ENCODE measurements at regions not wholly inside any gene's neighbourhood (a gene's known extent, or its start where the extent isn't known, plus 50 kb on each side); places are given as distances from the start of the nearest gene placed in this dataset.
"Not testable (repeated sequence)": the region's sequence is repeated elsewhere in the genome, so short reads cannot be mapped to it uniquely, and the experiment has no call there.

DNA sequence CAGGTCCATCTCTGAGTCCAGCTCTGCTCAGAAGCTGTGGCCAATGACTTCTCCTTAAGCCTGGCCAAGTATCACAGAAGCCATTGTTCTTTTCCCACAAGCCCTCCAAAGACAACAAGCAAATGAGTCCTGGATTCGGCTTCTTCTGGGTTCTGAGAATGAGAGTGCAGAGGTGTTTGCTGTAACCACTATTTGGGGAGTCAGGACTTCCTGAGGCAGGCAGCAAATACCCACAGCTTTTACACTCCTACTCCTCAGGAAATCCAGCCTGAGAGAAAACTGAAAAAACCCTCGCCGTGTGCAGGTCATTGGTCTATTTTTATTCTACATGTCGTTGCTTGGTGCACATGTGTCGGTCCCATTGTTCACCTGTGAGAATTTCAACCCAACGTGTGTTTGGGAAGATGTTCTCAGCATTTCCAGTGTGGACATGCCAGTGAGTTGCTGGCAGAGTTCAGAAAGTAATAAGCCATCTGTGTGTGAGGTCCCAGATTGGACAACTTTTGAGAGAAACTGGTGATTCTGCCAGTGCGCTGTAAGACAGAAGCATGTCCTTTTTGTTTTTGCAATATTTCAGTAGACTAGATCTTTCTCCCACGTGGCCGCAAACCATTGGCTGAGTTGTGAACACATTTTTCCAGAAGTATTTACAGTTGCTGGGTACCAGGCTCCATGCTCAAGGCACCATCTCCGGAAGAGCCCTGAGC lies 121.6 kb upstream of the LYZL2 start:
- Mint-ChIP-seq H3K36me3 (no peaks in the 10 kb centered on the region), H3K4me1 (peaks cover 16% of the 10 kb centered on the region), H3K27me3 (peaks cover 2% of the 10 kb centered on the region), H3K27ac (no peak overlapping the region), H3K9me3 (no peaks in the 10 kb centered on the region), H3K4me3 (peak overlapping the region; percentile 5)

DNA sequence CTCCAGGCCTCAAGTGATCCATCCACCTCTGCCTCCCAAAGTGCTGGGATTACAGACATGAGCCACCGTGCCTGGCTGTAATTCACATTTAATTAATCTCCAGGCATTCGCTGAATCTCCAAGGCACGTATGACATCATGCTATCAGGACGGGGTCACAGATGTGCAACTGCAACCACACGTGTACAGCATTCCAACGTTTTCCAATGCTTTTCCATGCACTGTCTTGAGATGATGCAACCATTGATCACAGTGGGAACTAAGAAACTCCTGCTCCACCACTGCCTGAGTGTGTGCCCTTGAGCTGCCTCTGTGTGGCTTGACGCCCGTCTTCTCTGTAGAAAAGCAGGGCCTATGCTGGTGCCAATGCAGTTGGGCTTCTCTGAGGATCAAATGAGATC lies 119.8 kb upstream of the LYZL2 start:
- Mint-ChIP-seq H3K9me3 (no peaks in the 10 kb centered on the region), H3K4me1 (peaks cover 16% of the 10 kb centered on the region), H3K27ac (no peak overlapping the region), H3K27me3 (peaks cover 2% of the 10 kb centered on the region), H3K36me3 (no peaks in the 10 kb centered on the region), H3K4me3 (no peak overlapping the region)

DNA sequence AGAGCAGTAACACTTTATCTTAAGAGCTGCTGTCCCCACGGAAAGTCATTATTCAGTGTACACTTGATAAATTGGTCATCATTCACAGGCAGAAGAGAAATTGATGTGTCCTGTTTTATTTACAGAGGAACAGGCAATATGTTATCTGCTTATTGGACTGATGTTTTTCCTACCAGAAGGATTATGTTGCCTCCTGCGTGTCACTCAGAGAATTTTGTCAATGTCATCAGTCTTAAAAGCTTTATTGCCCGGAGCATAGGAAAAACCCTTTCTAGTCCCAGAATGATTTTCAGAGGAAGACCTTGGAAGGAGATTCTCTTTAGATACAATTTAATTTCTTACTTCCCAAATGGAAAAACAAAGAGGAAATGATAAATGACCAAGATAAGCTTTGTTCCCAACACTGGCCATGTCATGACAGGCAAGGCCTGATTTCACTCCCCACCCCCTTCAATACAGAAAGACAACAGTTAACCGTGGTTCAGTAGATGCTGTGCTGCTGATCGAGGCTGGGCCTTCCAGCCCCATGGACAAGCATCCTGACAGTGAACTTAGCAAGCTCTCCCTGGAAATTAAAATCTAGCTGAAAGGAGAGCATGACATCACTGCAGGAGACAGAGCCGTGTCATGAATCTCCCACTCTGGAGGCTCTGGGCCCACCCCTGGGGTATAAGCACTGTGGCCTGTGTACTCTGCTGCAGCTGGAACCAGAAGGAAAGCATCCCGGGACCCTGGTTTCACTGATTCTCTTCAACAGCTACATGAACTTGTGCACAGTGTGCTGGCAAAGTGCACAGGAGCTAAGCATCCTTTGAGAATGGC lies 118.8 kb upstream of the LYZL2 start:
- Mint-ChIP-seq H3K4me3 (no peak overlapping the region), H3K9me3 (no peaks in the 10 kb centered on the region), H3K36me3 (no peaks in the 10 kb centered on the region), H3K27me3 (peaks cover 2% of the 10 kb centered on the region), H3K27ac (no peak overlapping the region), H3K4me1 (peaks cover 16% of the 10 kb centered on the region)

DNA sequence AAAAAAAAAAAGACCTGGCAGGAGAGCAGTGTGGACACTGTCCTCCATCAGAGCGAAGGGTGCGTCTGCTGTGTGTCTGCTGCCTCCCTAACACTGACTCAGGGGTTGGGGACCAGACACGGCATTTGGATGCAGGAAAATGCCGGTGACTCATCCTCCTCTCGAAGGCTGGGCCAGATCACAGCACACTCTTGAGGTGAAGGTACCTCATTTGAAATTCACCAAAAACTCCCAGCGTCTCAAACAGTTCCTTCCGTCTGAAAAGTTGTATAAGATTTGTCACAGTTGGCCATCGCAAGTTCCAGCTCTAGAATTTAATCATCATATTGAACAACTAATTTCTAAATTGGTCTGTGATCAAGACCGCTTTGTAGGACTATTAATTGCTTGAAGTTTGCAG lies 118.1 kb upstream of the LYZL2 start:
- Mint-ChIP-seq H3K4me3 (no peak overlapping the region), H3K4me1 (peaks cover 16% of the 10 kb centered on the region), H3K36me3 (no peaks in the 10 kb centered on the region), H3K9me3 (no peaks in the 10 kb centered on the region), H3K27ac (no peak overlapping the region), H3K27me3 (peaks cover 2% of the 10 kb centered on the region)

DNA sequence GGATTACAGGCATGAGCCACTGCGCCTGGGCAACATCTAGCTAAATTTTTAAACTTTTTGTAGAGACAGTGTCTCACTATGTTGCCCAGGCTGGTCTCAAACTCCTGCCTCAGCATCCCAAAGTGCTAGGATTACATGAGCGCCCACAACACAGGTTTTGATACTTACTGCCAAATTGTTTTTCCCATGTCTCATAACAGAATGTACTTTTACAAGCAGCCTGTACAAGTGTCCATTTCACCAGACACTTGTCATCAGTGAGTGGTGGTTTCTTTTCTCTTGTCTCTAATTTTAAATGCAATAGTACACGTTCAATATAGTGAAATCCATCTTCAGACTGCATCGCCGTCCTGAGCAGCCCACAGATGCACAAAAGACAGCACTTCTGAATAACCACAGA lies 116.4 kb upstream of the LYZL2 start:
- H3K27ac Mint-ChIP-seq = no peak overlapping the region
- H3K36me3 Mint-ChIP-seq = no peaks in the 10 kb centered on the region
- H3K4me3 Mint-ChIP-seq = no peak overlapping the region
- peaks cover 4% of the 10 kb centered on the region for H3K4me1 Mint-ChIP-seq
- no peaks in the 10 kb centered on the region for H3K27me3 Mint-ChIP-seq
- no peaks in the 10 kb centered on the region for H3K9me3 Mint-ChIP-seq

DNA sequence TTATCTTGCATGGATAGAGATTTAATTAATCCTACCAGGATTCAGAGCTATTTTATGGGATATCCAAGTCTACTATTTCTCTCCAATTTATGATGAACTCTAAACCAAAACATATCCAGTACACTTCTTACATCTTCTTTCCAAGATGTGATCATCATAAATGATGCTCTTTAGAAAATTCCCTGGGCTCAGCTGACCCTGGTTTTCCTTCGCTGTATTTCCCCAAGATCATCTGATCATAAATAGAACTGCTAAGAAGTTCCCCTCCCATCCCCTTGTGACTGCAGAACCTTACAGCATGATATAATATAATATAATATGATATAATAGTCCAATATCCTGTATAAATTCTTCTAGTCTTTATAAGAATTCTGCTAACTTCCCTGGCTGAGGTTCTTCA lies 114.6 kb upstream of the LYZL2 start:
- Mint-ChIP-seq H3K36me3 (no peaks in the 10 kb centered on the region), H3K9me3 (no peaks in the 10 kb centered on the region), H3K27me3 (no peaks in the 10 kb centered on the region), H3K27ac (no peak overlapping the region), H3K4me1 (no peaks in the 10 kb centered on the region), H3K4me3 (no peak overlapping the region)

DNA sequence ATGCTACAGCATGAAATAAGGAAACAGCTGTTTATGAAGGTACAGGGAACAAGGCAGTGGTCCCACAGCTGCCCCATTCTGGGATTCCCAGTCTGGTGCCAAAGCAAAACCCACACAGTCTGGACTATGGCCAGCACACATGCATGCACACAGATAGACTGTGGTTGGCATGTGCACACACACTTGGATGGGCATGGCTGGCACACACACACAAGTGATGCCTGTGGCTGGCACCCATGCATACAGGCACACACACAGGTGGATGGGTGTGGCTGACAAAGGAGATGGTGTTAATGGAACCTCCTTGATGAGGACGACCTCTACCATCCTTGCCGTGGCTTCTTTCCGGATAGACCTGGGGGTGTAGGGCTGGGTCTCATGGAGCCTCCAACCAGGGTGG lies 114.0 kb upstream of the LYZL2 start:
- Mint-ChIP-seq H3K36me3 (no peaks in the 10 kb centered on the region), H3K27me3 (no peaks in the 10 kb centered on the region), H3K4me3 (no peak overlapping the region), H3K4me1 (no peaks in the 10 kb centered on the region), H3K27ac (no peak overlapping the region), H3K9me3 (no peaks in the 10 kb centered on the region)

DNA sequence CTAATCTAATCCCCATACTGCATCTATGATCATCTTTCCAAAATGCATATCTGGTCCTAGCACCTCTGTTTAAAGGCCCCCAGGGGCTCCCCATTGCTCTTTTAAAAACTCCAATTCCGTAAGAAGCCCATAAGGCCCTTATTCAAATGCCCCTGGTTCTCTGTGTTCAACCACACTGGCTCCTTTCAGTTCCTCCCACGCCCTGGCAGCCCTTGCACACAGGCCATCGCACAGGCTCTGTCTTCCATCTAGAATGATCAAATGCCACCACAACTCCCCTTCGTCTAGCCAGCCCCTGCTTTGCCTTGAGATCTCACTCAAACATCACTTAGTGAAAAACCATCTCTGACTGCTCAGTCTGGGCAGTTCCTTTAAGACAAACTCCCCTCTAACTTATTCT lies 112.9 kb upstream of the LYZL2 start:
- Mint-ChIP-seq H3K4me3 (no peak overlapping the region), H3K4me1 (no peaks in the 10 kb centered on the region), H3K27ac (no peak overlapping the region), H3K36me3 (no peaks in the 10 kb centered on the region), H3K9me3 (no peaks in the 10 kb centered on the region), H3K27me3 (no peaks in the 10 kb centered on the region)

DNA sequence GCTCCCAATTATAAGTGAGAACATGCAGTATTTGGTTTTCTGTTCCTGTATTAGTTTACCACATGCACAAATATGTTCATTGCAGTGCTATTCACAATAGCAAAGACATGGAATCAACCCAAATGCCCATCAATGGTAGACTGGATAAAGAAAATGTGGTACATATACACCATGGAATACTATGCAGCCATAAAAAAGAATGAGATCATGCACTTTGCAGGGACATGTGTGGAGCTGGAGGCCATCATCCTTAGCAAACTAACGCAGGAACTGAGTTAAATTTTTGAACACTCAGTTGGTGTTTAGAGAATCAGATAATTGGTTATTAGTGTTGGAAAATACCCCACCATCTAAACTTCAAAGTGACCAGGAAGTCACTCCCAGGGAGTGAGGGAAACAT lies 111.2 kb upstream of the LYZL2 start:
- H3K36me3 Mint-ChIP-seq, H3K27ac Mint-ChIP-seq, H3K27me3 Mint-ChIP-seq, H3K4me3 Mint-ChIP-seq, H3K4me1 Mint-ChIP-seq, H3K9me3 Mint-ChIP-seq: not testable (repeated sequence)

DNA sequence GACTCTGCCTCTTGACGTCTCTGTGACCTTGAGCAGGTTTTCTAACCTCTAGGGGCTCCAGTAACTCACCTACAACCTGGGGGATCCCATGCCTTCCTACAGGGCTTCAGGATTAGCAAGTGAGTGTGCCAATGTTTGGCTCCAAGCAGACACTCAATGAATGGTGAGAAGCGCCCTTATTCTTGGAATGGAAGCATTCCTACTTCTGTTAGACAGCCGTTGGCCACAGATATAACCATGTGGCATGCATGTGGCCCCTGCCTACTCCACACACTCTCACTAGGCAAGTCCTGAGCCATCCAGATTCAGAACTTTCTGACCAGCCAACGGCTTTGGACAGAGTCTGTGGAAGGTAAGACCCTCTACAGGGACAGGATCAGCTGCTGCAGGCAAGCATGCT lies 108.9 kb upstream of the LYZL2 start:
- no peaks in the 10 kb centered on the region for H3K4me1 Mint-ChIP-seq

DNA sequence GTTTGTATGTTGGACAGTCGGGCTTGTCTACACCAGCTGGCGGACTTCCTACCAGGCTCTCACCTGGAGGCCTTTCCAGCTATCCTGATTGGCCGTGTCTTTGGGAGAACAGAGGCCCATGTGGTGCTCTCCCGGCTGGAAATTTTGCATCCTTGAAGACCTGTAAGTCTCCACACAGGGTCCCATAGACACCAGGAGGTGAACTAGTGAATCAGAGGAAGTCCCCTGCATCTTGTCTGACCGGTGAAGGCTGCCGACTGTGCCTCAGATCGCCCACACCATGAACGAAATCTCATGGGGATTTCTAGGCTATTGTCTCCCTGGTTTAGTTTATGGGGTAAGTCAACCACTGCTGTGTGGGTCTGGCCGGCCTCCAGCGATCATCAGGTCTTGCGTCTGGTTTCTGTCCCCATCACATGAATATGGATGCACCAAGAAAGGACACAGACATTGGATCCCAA lies 108.4 kb upstream of the LYZL2 start:
- Mint-ChIP-seq H3K4me3 (no peak overlapping the region), H3K36me3 (no peaks in the 10 kb centered on the region), H3K4me1 (no peaks in the 10 kb centered on the region), H3K27me3 (peaks cover 1% of the 10 kb centered on the region), H3K9me3 (no peaks in the 10 kb centered on the region), H3K27ac (no peak overlapping the region)

More for the DNA sequence above, 108.9 kb upstream of the LYZL2 start:
- Mint-ChIP-seq H3K27ac (no peak overlapping the region), H3K36me3 (no peaks in the 10 kb centered on the region), H3K27me3 (peaks cover 1% of the 10 kb centered on the region), H3K4me3 (no peak overlapping the region), H3K9me3 (no peaks in the 10 kb centered on the region)

DNA sequence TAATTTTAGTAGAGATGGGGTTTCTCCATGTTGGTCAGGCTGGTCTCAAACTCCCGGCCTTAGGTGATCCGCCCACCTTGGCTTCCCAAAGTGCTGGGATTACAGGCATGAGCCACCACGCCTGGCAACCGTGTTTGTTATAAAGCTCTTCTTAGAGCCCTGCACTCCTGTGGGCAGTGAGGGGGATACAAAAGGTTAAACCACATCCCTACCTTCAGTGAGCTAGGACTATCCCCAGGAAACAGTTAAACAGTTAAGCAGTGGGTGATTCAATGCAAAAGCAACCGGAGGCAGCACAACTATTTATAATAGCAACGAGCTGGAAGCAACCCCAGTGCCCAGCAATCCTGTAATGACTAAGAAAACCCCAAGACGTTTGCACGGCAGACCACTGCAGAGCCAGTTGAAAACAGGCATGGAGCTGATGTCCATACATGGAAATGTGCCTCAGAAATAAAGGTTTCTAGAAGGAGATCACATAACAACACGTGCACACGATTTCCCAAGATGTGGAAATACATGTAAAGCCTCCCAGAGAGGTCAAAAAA lies 107.2 kb upstream of the LYZL2 start:
- peaks cover 1% of the 10 kb centered on the region for H3K27me3 Mint-ChIP-seq
- H3K9me3 Mint-ChIP-seq = no peaks in the 10 kb centered on the region
- no peaks in the 10 kb centered on the region for H3K36me3 Mint-ChIP-seq
- no peak overlapping the region for H3K27ac Mint-ChIP-seq
- no peaks in the 10 kb centered on the region for H3K4me1 Mint-ChIP-seq
- no peak overlapping the region for H3K4me3 Mint-ChIP-seq

DNA sequence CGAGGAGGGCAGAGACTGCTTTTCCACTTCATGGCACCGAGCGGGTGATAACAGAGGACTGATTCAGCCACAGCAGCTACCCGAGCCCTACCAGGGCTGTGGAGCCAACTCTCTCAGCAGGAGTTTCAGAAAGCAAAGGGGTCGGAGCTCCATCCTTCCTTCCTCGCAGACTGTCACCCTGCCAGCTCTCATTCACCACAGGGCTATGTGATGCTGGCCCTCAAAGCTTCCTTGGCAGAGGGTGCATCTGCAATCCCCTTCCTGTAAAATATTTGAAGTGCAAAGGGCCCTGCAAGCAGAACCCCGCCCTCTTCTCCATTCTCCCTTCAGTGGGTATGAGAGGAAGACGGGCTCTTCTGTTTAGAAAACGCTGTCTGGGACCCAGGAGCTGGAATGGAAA lies 105.3 kb upstream of the LYZL2 start:
- Mint-ChIP-seq H3K27ac (no peak overlapping the region), H3K27me3 (peaks cover 1% of the 10 kb centered on the region), H3K9me3 (no peaks in the 10 kb centered on the region), H3K4me1 (no peaks in the 10 kb centered on the region), H3K4me3 (no peak overlapping the region), H3K36me3 (no peaks in the 10 kb centered on the region)

DNA sequence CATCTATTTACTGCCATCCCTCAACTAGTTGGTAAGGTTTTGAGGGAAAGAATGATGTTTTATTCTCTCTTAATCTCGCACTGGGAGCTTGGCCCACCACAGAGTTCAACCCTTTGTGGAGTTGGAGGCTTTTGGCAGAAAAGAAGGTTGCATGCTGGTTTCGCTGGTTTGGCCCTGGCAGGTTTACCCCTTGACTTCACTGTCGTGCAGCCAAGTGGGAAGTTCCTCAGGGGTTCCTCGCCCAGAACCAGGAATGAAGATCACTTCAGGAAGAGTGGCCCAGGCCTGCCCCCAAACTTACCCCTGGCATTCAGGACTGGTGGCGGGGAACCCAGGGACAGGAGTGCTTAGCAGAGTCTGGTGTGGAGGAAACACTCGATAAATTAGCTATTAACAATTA lies 103.1 kb upstream of the LYZL2 start:
- Mint-ChIP-seq H3K4me1 (no peaks in the 10 kb centered on the region), H3K9me3 (no peaks in the 10 kb centered on the region), H3K27ac (no peak overlapping the region), H3K4me3 (no peak overlapping the region), H3K27me3 (peaks cover 1% of the 10 kb centered on the region), H3K36me3 (no peaks in the 10 kb centered on the region)

DNA sequence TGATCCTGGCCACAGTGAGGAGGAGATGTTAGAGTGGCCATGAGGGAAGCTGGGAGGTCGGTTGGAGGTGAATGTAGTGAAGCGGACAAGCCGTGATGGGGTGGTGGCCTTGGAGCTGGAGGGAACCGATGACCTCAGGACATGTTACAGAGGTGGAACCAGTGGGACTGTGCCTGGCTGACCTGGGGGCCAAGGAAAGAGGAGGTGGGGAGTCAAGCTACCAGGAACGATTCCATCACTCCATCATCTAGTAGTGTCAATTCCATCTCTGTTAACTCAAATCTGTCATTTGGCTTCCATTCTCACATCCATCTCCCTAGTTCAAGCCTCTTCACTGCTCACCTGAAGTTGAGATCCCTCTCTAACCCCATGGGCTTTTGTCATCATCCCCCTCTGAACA lies 102.4 kb upstream of the LYZL2 start:
- no peaks in the 10 kb centered on the region for H3K36me3 Mint-ChIP-seq
- H3K4me1 Mint-ChIP-seq = no peaks in the 10 kb centered on the region
- H3K27ac Mint-ChIP-seq = no peak overlapping the region
- H3K9me3 Mint-ChIP-seq = no peaks in the 10 kb centered on the region
- no peak overlapping the region for H3K4me3 Mint-ChIP-seq
- no peaks in the 10 kb centered on the region for H3K27me3 Mint-ChIP-seq

DNA sequence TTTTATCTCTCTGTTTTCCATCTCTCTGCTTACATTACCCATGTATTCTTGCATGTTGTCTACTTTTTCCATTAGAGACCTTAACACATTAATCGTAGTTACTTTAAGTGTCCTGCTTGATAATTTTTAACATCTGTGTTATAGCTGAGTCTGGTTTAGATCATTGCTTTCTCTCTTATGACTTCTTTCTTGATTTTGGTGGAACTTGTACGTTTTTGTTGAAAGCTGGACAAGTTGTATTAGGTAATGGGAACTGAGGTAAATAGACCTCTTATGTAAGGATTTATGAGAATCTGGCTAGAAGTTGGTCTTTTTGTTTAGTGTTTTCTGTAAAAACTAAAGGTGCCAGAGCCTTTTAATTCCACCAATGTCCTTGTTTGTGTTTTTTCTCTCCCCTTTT lies 100.8 kb upstream of the LYZL2 start:
- no peaks in the 10 kb centered on the region for H3K27me3 Mint-ChIP-seq
- H3K36me3 Mint-ChIP-seq = no peaks in the 10 kb centered on the region
- H3K27ac Mint-ChIP-seq = no peak overlapping the region
- H3K4me1 Mint-ChIP-seq = no peaks in the 10 kb centered on the region
- H3K9me3 Mint-ChIP-seq = no peaks in the 10 kb centered on the region
- H3K4me3 Mint-ChIP-seq = no peak overlapping the region

Measured in activated naive CD4-positive, alpha-beta T cell treated with anti-CD3 and anti-CD28 coated beads, Interleukin-2, amount 50 U/mL, for 24 hours (primary cell).